ENCODE measurements at regions not wholly inside any gene's neighbourhood (a gene's known extent, or its start where the extent isn't known, plus 50 kb on each side); places are given as distances from the start of the nearest gene placed in this dataset.

DNA sequence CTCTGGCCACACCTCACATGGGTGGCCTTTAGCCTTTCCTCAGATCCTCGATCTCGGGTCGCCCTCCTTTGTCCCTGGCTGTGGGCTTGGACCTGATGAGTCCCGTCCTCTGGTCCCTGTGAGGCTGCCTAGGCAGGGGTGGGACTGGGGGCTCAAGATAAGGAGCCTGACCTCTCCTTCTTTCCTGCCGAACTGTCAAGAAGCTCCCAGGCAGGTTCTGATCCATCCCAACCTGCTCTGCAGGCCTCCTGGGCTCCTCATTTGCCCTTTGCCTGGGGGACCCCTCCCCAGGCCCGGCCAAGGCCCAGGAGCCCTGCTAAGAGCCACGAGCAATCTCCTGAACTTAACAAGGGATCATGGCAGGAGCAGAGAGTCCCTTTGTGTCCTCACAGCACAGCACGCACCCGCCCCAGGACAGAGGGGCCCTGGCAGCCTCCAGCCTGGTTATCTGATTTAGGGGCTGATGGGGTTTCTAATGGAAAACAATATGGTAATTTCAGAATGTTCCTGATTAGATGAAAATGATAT lies 82.4 kb upstream of the POU3F1 start:
- TF ChIP-seq, protein P1, sequence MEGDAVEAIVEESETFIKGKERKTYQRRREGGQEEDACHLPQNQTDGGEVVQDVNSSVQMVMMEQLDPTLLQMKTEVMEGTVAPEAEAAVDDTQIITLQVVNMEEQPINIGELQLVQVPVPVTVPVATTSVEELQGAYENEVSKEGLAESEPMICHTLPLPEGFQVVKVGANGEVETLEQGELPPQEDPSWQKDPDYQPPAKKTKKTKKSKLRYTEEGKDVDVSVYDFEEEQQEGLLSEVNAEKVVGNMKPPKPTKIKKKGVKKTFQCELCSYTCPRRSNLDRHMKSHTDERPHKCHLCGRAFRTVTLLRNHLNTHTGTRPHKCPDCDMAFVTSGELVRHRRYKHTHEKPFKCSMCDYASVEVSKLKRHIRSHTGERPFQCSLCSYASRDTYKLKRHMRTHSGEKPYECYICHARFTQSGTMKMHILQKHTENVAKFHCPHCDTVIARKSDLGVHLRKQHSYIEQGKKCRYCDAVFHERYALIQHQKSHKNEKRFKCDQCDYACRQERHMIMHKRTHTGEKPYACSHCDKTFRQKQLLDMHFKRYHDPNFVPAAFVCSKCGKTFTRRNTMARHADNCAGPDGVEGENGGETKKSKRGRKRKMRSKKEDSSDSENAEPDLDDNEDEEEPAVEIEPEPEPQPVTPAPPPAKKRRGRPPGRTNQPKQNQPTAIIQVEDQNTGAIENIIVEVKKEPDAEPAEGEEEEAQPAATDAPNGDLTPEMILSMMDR (IDR thresholded peaks at IDR 0.05; ENCODE audit: low read depth, low read length): no peak
- no peak overlapping the region for H3K4me3 ChIP-seq (ENCODE audit: low read depth, low read length)

DNA sequence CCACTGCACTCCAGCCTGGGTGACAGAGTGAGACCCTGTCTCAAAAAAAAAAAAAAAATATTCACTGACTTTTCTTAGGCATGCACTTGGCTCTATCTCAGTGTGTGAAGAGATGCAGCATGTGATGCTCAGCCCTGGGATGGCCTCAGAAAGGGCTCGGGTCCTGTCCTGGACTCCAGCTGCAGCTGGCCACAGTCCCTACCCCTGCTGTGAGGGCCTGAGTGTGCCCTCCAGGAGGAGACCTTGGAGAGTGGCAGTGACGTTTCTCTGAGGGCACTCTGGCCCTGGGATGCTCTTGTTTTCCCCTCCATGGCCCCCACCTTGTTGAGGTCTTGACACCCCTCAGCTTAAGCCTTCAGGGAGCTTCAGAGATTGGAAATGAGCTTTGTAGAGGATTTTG lies 81.9 kb upstream of the POU3F1 start:
- TF ChIP-seq, protein P1 (IDR thresholded peaks at IDR 0.05; ENCODE audit: low read depth, low read length): no peak
- no peak overlapping the region for H3K4me3 ChIP-seq (ENCODE audit: low read depth, low read length)

DNA sequence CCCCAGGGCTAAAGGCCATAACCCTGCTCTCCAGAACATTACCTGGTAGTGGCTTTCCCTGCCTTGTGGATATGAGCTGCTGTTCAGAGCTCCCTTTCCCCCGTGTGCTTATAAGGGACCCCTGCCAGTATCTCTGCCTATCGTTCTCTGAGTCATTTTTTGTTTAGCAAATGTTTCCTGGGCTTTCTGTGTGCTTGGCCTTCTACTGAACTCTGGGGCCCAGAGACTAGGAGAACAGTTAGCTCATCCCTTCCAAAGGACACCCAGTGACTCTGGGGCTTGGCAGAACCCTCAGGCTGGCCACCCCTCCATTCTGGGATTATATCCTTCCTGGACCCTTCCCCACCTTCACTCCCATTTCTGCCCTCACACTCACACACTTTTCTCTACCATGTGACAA lies 80.8 kb upstream of the POU3F1 start:
- TF ChIP-seq, protein P1 (IDR thresholded peaks at IDR 0.05; ENCODE audit: low read depth, low read length): no peak
- H3K4me3 ChIP-seq (ENCODE audit: low read depth, low read length): no peak overlapping the region

DNA sequence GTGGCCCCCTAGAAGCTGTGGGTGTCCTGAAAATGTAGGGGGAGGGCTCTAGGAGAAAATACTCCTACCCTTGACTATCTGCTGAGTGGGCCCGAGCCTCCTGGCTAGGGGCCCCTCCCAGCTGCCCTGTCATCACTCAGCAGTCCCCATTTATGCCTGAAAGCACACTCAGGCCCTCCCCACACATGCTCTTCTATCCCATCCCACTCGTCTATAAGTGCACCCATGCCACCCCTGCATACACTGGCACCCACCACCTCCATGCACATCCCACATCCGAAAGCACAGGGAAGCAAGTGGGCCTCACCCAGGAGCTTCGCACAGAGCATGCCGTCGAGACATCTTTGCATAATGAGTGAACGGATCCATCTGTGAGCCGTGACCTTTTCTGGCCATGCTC lies 80.4 kb upstream of the POU3F1 start:
- H3K4me3 ChIP-seq (ENCODE audit: low read depth, low read length): no peak overlapping the region
- TF ChIP-seq, protein P1 (IDR thresholded peaks at IDR 0.05; ENCODE audit: low read depth, low read length): no peak

DNA sequence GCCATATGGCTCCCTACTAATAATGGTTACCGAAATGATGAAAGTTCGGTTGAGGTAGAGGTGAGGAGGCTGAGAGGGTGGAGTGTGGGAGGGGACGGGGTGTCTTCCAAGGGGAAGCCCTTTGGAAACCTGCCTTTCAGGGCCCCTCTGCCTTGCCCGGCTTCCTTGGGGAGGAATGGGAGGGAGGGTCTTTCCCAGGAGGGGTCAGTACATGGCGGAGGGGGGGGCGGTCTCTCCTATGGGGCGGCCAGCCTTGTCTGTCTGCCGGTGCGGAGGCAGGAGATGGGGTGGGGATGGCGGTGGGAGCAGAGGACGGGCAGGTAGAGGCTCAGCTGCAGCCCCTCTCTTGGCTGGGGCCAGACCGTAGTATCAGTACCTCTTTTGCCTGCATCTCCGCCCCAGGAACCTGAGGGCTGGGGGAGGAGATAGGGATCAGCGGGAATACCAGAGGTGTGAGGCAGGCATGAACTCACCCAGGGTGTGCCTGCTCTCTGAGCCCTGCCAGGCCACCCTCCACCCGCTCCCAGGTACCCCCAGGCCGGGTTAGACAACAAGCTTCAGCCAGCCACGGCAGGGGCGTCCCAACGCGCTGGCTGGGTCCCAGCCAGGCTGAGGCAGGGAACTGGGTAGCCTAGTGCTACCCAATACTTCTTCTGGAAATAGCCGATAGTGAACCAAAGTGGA lies 79.4 kb upstream of the POU3F1 start:
- H3K4me3 ChIP-seq (ENCODE audit: low read depth, low read length): no peak overlapping the region
- TF ChIP-seq, protein P1 (IDR thresholded peaks at IDR 0.05; ENCODE audit: low read depth, low read length): no peak

DNA sequence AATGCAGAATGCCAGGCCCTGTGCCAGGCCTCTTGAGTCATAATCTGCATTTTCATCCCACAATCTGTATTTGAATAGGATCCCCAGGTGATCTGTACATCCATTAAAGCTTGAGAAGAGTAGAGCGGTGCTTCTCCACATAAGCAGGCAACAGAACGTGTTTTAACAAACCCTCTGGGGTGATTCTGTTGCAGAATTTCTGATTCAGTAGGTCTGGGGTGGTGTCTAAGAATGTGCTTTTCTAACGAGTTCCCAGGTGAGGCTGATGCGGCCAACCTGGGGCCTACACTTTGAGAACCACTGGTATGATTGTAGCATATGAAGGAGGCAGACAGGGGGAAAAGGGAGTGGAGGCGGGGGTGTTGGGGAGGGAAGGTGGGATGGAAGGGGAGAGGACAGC lies 78.4 kb upstream of the POU3F1 start:
- TF ChIP-seq, protein P1 (IDR thresholded peaks at IDR 0.05; ENCODE audit: low read depth, low read length): no peak
- no peak overlapping the region for H3K4me3 ChIP-seq (ENCODE audit: low read depth, low read length)

DNA sequence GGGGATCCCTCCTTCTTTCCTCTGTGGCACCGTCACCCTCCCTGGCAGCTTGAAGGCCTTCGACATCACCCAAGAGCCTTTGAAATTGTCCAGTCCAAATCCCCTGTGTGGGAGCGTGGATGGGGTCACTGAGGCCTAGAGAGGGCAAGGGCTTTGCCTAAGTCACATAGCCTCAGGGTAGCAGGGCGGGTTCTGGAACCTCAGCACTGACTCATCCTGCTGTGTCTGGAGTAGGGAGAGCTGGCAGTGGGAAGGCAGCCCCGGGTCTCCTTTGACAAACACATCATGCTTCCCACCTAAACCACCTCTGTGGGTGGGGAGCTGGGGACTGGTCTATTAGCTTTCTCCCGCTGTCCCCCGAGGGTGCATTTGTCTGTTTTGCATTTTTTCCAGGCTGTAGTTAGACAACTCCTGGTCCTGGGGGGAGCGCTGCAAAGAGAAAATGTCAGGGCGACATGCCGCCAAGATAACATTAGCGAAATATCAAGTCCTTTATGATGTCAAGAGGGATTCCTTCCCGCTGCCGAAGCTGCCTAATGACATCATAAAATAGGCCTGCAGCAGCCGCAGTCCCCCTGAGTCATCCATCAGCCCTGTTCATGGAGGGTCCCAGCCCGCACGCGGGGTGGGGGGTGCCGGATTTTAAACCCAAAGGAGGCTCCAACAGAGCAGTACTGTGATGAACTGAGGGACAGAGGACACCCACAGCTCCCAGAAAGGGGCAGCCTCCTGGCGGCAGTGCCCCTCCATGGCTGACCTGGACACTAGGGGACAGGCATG lies 77.0 kb upstream of the POU3F1 start:
- no peak overlapping the region for H3K4me3 ChIP-seq (ENCODE audit: low read depth, low read length)
- TF ChIP-seq, protein P1 (IDR thresholded peaks at IDR 0.05; ENCODE audit: low read depth, low read length): no peak

Data from WI38 (cell line).